ENCODE measurements at regions not wholly inside any gene's neighbourhood (a gene's known extent, or its start where the extent isn't known, plus 50 kb on each side); places are given as distances from the start of the nearest gene placed in this dataset.

- TF ChIP-seq POLR2A (IDR thresholded peaks at IDR 0.05) (no peak), CTCF (IDR thresholded peaks at IDR 0.05) (no peak)
These were observed 137.0 kb downstream of the UBE2E3 start for GRCh38 chr2:181117206-181117925.

Data from heart left ventricle (tissue), 13 donors.